NOMO-1 (cell line): ENCODE measurements at regions not wholly inside any gene's neighbourhood (a gene's known extent, or its start where the extent isn't known, plus 50 kb on each side); places are given as distances from the start of the nearest gene placed in this dataset.
"Not testable (repeated sequence)": the region's sequence is repeated elsewhere in the genome, so short reads cannot be mapped to it uniquely, and the experiment has no call there.

Source experiments
- DNase-seq, 2 experiments: peaks; one replicate each; lab custom pipeline; 2025; ENCODE audit not compliant: unreplicated experiment in 2 of 2; lab: John Stamatoyannopoulos, UW

- DNase-seq: no peak
These were observed 151.5 kb upstream of the SALL3 start for GRCh38 chr18:78828131-78828530.

DNA sequence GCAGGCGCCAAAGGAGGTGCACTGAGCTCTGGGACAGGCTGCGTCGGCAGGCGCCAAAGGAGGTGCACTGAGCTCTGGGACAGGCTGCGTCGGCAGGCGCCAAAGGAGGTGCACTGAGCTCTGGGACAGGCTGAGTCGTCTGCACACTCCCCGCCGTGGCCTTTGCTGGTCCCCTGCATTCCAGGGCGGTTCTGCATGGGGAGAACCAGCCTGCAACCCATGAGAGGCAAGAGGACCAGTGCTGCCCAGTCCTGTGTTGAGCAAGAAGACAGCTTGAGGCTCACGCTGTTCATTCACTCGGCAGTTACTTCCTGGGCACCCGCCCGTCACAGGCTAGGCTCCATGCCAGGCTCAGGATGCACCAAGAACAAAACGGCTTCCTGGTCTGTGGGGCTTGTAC, 150.6 kb upstream of the SALL3 start:
- DNase-seq: not testable (repeated sequence)

GRCh38 chr18:78830161-78830560, 149.5 kb upstream of the SALL3 start:
- DNase-seq: no peak

GRCh38 chr18:78830826-78831225, 148.8 kb upstream of the SALL3 start:
- DNase-seq: no peak

DNA sequence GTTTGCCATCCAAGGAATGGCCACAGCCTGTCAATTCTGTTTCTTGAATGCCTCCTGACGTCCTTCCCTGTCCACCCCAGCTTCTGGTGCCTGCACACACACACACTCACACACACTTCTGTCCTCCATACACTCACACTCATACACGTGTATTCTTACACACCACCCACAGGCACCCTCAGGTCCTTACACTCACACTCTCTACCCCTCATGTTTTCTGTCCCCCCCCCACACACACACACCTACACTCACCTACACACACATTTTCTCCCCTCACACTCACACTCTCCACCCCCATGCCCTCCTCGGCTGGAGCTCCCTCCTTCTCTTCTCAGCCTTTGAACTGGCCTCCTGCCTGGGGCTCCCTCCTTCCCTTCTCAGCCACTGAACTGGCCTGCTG, 148.0 kb upstream of the SALL3 start:
- DNase-seq: no peak

- DNase-seq: no peak
These were observed 145.8 kb upstream of the SALL3 start for GRCh38 chr18:78833833-78834232.

GRCh38 chr18:78836838-78837237, 142.8 kb upstream of the SALL3 start:
- no peak for DNase-seq

DNA sequence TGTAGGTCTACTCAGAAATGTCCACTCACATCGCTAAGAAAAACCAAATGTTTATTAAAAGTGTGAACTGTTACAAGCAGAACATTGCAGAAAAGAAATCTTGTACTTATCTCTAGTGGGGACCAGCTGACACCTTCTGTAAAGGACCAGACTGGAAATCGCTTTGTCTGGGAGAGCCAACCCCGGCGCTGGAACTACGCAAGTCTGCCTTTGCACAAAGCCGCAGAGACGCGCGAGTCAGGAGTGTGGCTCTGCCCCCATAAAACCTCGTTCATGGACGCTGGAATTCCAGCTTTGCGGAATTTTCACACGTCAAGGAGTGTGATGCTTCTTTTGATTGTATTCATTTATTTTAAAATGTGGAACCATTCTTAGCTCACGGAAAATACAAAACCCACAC, 141.9 kb upstream of the SALL3 start:
- DNase-seq: no peak

DNA sequence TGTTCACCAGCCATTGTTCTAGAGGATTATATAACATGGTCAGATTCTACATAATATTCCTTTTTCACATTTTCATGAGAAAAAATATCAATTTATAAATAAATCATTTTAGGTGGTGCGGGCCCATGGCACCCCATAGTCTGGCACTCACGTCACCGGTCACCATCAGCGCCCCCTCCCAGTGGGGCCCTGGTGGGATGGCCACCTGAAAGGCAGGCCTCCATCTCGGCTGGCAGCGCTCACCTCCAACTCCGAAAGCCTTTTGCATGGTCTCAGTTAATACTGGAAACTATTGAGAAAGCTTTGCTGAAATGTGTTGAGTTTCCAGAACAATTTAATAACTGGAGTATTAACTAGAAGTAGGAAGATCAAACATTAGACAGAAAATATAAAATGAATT, 141.4 kb upstream of the SALL3 start:
- no peak for DNase-seq

- no peak for DNase-seq
These were observed 130.6 kb upstream of the SALL3 start for GRCh38 chr18:78849046-78849445.

GRCh38 chr18:78849458-78849857, 130.2 kb upstream of the SALL3 start:
- DNase-seq: no peak

- DNase-seq: no peak
These were observed 126.3 kb upstream of the SALL3 start for GRCh38 chr18:78853341-78853740.

DNA sequence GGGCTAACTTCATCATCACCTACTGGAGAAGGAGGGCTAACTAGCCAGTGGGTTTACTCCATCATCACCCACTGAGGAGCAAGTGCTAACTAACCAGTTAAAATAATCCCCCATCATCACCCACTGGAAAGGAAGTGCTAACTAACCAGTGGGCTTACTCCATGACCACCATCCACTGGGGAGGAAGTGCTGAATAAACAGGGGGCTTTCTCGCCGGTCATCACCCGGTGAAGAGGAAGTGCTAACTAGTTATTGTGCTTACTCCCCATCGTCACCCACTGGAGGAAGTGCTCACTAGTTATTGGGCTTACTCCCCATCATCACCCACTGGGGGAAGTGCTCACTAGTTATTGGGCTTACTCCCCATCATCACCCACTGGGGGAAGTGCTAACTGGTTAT, 124.4 kb upstream of the SALL3 start:
- DNase-seq: no peak

- no peak for DNase-seq
These were observed 122.9 kb upstream of the SALL3 start for GRCh38 chr18:78856569-78857313.

DNA sequence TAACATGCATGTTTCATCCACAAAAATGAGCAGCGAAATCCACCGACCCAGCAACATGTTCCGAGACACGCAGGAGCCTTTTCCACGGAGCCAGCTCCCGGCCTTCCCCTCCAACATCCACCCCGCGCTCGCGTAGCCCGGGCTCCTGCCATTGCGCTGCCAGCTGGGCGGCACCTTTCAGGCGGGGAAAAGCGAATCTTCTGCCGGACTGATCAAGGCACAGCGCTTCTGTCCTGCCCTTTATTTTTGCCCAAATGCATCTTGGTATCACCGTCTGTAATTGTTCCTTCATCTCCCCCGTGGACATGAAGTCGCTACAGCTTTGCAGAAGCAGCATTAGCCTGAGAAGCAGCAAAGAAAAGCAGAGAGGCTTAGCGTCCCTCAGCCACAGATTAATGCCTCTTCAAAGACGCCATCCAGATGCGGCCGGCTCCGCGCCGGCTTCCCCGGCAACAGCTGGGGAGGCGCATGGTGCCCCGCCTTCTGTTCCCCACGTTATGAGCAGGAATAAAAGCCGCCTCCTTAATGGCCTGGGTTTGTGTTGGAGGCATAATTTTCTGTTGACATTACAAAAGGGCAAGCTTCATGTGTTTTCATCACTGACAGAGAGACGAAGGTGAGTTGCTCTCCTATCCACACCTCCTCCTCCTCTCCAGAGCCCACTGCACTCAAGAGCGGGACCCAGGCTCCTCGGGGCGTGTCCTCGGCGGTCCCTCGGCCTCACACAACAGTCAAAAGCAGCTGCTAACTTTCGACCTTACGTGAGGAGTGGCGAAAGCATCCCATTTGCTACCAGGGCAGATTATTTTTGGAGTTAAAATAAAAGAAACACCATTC, 122.1 kb upstream of the SALL3 start:
- no peak for DNase-seq

- DNase-seq: no peak
These were observed 119.9 kb upstream of the SALL3 start for GRCh38 chr18:78859686-78860085.

DNA sequence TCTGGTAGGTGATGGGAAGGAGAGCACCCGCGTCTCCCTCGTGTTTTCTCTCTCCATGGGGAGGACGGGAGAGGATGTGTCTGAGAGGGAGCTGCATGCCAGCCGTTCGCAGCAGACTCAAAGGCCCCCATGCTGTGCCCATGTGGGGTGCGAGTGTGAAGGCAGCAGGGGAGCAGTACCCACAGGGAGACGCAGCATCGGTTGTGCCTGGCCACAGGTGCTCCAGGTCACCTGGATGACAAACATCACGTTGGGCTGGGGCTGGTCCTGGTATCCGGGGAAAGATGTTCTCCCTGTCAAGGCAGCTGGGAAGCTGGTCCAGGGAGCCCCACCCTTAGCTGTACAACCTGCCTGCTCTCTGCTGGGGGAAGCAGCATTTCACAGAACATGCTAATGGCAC, 119.5 kb upstream of the SALL3 start:
- no peak for DNase-seq

GRCh38 chr18:78861116-78861515, 118.5 kb upstream of the SALL3 start:
- DNase-seq: peak in 1 of 2 experiments; percentile 21

- no peak for DNase-seq
These were observed 117.9 kb upstream of the SALL3 start for GRCh38 chr18:78861706-78862105.

- no peak for DNase-seq
These were observed 117.2 kb upstream of the SALL3 start for GRCh38 chr18:78862395-78862794.

DNA sequence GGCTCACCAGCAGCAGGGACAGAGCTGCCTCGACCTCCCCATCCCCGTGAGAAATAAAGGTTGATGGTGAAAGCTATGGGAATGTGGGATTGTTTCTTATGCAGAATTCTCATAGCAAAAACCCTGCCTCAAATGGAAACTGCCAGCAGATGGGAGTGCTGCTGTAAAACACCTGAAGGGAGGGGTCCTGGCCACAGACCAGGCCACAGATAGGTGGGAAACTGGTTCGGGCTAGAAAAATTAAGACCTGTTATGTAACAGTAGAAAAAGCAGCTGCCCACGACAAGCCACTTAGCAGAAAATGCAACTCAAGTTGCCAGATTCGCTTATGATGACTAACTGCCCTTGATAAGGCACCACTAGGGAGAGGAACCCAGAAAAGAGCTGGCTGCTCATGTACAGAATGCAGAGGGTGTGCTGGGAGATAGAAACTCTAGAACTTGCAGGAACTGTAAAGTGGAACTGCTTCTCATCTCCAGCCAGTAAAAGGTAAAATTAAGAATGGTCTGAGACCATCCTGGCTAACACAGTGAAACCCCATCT, 114.5 kb upstream of the SALL3 start:
- no peak for DNase-seq

DNA sequence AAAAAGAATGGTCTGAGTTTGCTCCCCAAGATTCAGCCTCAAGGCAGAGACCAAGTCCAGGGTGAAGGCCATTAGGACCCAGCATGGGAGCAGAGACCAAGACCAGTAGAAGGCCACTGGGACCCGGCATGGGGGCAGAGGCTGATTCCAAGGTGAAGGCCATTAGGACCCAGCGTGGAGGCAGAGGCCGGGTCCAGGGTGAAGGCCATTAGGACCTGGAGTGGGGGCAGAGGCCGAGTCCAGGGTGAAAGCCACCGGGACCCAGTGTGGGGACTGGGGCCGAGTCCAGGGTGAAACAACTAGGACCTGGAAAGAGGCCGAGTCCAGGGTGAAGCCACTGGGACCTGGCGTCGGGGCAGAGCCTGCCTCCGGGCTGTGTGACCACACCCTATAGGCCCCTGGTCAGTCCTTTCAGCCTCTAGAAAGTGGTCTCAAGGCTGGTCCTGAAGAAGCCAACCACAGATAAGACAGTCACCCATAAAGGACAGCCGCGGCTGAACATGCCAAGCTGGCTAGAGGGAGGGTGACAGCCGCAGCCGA, 113.8 kb upstream of the SALL3 start:
- DNase-seq: no peak
